OCI-LY1 (cell line): ENCODE measurements at regions not wholly inside any gene's neighbourhood (a gene's known extent, or its start where the extent isn't known, plus 50 kb on each side); places are given as distances from the start of the nearest gene placed in this dataset.

Experiments used
- CTCF ChIP-seq: fragments of 200-600 bp; sonication (generic), shearing (Covaris generic); IDR thresholded peaks from 2 replicates; pipeline ENCODE4 v1.5.1; 2017; ENCODE audit warnings: mild to moderate bottlenecking, antibody characterized with exemption, low read length, moderate library complexity, mixed read lengths
- EZH2 ChIP-seq: fragments of 200-600 bp; sonication (generic), shearing (Covaris generic); IDR thresholded peaks from 2 replicates; pipeline ENCODE4 v1.8.0; 2017; ENCODE audit warnings: borderline replicate concordance, mixed run types, mild to moderate bottlenecking, antibody characterized with exemption, low read length, moderate library complexity, mixed read lengths

DNA sequence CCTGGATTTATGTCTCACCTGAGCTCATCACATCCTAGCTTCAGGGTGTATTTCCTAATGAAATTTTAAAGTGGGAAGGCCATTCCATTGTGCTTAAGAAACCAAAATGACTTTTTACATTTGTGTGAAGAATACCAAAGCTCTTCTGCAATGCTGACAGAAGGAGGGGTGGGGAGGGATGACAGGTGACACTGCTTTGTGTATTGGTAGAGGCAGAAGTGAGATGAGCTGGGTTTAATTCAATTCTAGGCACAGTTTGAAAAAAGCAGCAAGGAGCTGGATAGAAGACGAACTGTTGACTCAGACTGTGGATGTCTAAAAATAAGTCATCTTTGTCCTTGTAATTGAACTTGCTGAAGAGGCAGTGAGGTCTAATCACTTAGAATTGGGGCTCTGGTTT lies 710.3 kb upstream of the KIRREL3 start:
- TF ChIP-seq CTCF (no peak), EZH2 (no peak)
